Endothelial cell of umbilical vein (primary cell): ENCODE measurements at regions not wholly inside any gene's neighbourhood (a gene's known extent, or its start where the extent isn't known, plus 50 kb on each side); places are given as distances from the start of the nearest gene placed in this dataset.

Experiments used
- BruUV-seq: library from RNA; stranded (reverse); fragments of 400-500 nt; replicated peaks from 2 replicates; lab custom pipeline; 2021; lab: Mats Ljungman, UMichigan
- CTCF ChIA-PET: fragments of 300-600, 350-600 bp; sonication (Branson Sonifier 250); formaldehyde crosslinking; loops from one replicate; lab custom pipeline; 2021; ENCODE audit warnings: antibody characterized with exemption, inconsistent platforms; lab: Charles Lee
- POLR2A ChIA-PET: fragments of 300-600, 350-600 bp; sonication (Branson Sonifier 250); formaldehyde crosslinking; loops from one replicate; lab custom pipeline; 2021; ENCODE audit warnings: antibody characterized with exemption, inconsistent platforms; lab: Charles Lee
- DNase-seq: peaks from one replicate; pipeline ENCODE4 v3.0.0-alpha.2; 2011; ENCODE audit warnings: low read depth, low spot score
- FAIRE-seq: peaks from 2 replicates; lab custom pipeline; 2011; peaks lifted over from hg19 to GRCh38; lab: Jason Lieb, UNC
- H2AFZ ChIP-seq: 2 replicates; pipeline ENCODE4 v1.6.0; 2012; ENCODE audit warnings: low read depth, low read length, control low read depth, inconsistent platforms
- H3K27ac ChIP-seq: 2 replicates; pipeline ENCODE4 v1.5.1; 2011; ENCODE audit warnings: low read depth, mild to moderate bottlenecking, control low read depth, low read length, moderate library complexity; ENCODE audit not compliant: insufficient read depth
- H3K27me3 ChIP-seq, 2 experiments: 2 replicates each; pipeline versions ENCODE4 v1.6.0 to v1.6.1; 2011; ENCODE audit warnings: low read length in 2 of 2, mixed read lengths in 1 of 2; ENCODE audit not compliant: control insufficient read depth in 2 of 2, insufficient read depth in 2 of 2
- H3K36me3 ChIP-seq, 2 experiments: 2 replicates in 1 of 2; 3 replicates in 1 of 2; pipeline ENCODE4 v1.5.1; 2011; ENCODE audit warnings: low read length in 2 of 2, mild to moderate bottlenecking in 1 of 2, moderate library complexity in 1 of 2; ENCODE audit not compliant: control insufficient read depth in 2 of 2, insufficient read depth in 2 of 2; ENCODE audit errors: extremely low read depth in 1 of 2
- H3K4me1 ChIP-seq: 3 replicates; pipeline ENCODE4 v1.5.1; 2011; ENCODE audit warnings: mild to moderate bottlenecking, low read length; ENCODE audit not compliant: control insufficient read depth, insufficient read depth; ENCODE audit errors: extremely low read depth
- H3K4me2 ChIP-seq: 2 replicates; pipeline ENCODE4 v1.6.1; 2011; ENCODE audit warnings: low read length, control low read depth, mixed read lengths; ENCODE audit not compliant: insufficient read depth
- H3K4me3 ChIP-seq, 3 experiments: fragments of 200-600 bp in 1 of 3; sonication (generic), shearing (Covaris generic) in 1 of 3; replicated peaks in 1 of 3; 2 replicates each; pipeline ENCODE4 v1.5.1; 2011 to 2016; ENCODE audit warnings: control low read depth in 3 of 3, low read length in 3 of 3, mild to moderate bottlenecking in 2 of 3, inconsistent platforms in 1 of 3, low read depth in 1 of 3, moderate library complexity in 1 of 3; ENCODE audit not compliant: insufficient read depth in 1 of 3
- H3K79me2 ChIP-seq: 2 replicates; pipeline ENCODE4 v1.6.0; 2012; ENCODE audit warnings: low read length, inconsistent platforms; ENCODE audit not compliant: control insufficient read depth, insufficient read depth
- H3K9ac ChIP-seq: replicated peaks from 2 replicates; pipeline ENCODE3; 2011; ENCODE audit warnings: low read length, control low read depth; ENCODE audit not compliant: insufficient read depth; ENCODE audit errors: extremely low read depth
- H3K9me1 ChIP-seq: replicated peaks from 3 replicates; pipeline ENCODE4 v1.6.0; 2011; ENCODE audit warnings: mild to moderate bottlenecking, low read length; ENCODE audit not compliant: control insufficient read depth, insufficient read depth; ENCODE audit errors: extremely low read depth
- H3K9me3 ChIP-seq: replicated peaks from 2 replicates; pipeline ENCODE4 v1.5.1; 2012; ENCODE audit warnings: low read length, inconsistent platforms; ENCODE audit not compliant: control insufficient read depth, insufficient read depth
- H4K20me1 ChIP-seq: replicated peaks from 2 replicates; pipeline ENCODE3; 2011; ENCODE audit warnings: mild to moderate bottlenecking, low read length; ENCODE audit not compliant: control insufficient read depth, insufficient read depth; ENCODE audit errors: extremely low read depth
- CTCF ChIP-seq, 2 donors: IDR thresholded peaks; 1 replicate in 1 of 2; 2 replicates in 1 of 2; pipeline ENCODE4 v1.5.1; 2011; ENCODE audit warnings: low read length in 2 of 2, mild to moderate bottlenecking in 2 of 2, moderate library complexity in 2 of 2, control low read depth in 1 of 2, inconsistent platforms in 1 of 2, low read depth in 1 of 2; ENCODE audit not compliant: insufficient read depth in 1 of 2; ENCODE audit errors: extremely low read depth in 1 of 2
- EZH2 ChIP-seq: IDR thresholded peaks from 2 replicates; pipeline ENCODE4 v1.6.1; 2012; ENCODE audit warnings: borderline replicate concordance, low read depth, mild to moderate bottlenecking, moderate library complexity, low read length, inconsistent platforms; ENCODE audit not compliant: severe bottlenecking
- FOS ChIP-seq: IDR thresholded peaks from 2 replicates; pipeline ENCODE4 v1.6.1; 2011; ENCODE audit warnings: mild to moderate bottlenecking, low read length, moderate library complexity, borderline replicate concordance; ENCODE audit not compliant: insufficient read depth
- GATA2 ChIP-seq: IDR thresholded peaks from 2 replicates; pipeline ENCODE4 v1.7.0; 2011; ENCODE audit warnings: low read depth, mild to moderate bottlenecking, moderate library complexity, mixed read lengths, low read length; ENCODE audit not compliant: insufficient read length, insufficient read depth
- JUN ChIP-seq: IDR thresholded peaks from 2 replicates; pipeline ENCODE4 v1.6.1; 2011; ENCODE audit warnings: borderline replicate concordance, low read depth; ENCODE audit not compliant: insufficient read length, insufficient read depth
- MAX ChIP-seq: IDR thresholded peaks from 2 replicates; pipeline ENCODE4 v1.6.1; 2011; ENCODE audit not compliant: insufficient read depth, insufficient read length
- MYC ChIP-seq: IDR thresholded peaks from one replicate; pipeline ENCODE4 v1.6.1; 2011; ENCODE audit warnings: mild to moderate bottlenecking, low read depth, low read length
- POLR2A ChIP-seq: IDR thresholded peaks from 2 replicates; pipeline ENCODE4 v1.6.1; 2012; ENCODE audit warnings: low read depth, mild to moderate bottlenecking, control low read depth, low read length
- POLR2AphosphoS5 ChIP-seq: IDR thresholded peaks from 2 replicates; pipeline ENCODE4 v1.6.1; 2012; ENCODE audit warnings: low read depth, mild to moderate bottlenecking, control low read depth, low read length, moderate library complexity; ENCODE audit not compliant: insufficient read depth
- dilution Hi-C: fragments of 300-500 bp; cut with MboI; formaldehyde crosslinking; loops from one replicate; pipeline ENCODE4 v1.15.0; 2019; ENCODE audit warnings: low sequenced_read_pairs; ENCODE audit not compliant: extremely low pct_ligation_motif_present
- intact Hi-C: fragments of 100-400 bp; cut with micrococcal nuclease; formaldehyde crosslinking; loops from one replicate; pipeline ENCODE4 v1.10.0; 2022

- ChIA-PET POLR2A (no interaction called here), CTCF (no interaction called here)
- H3K9ac ChIP-seq: no peak overlapping the region
- H3K4me1 ChIP-seq: no peaks in the 10 kb centered on the region
- no peaks in the 10 kb centered on the region for H3K27me3 ChIP-seq
- no peak overlapping the region for H3K27ac ChIP-seq
- H3K4me3 ChIP-seq: no peak overlapping the region
- no peaks in the 10 kb centered on the region for H4K20me1 ChIP-seq
- BruUV-seq: no TSS peak
- no peaks in the 10 kb centered on the region for H3K9me1 ChIP-seq
- H3K9me3 ChIP-seq: no peaks in the 10 kb centered on the region
- DNase-seq (no peak), FAIRE-seq (no peak)
- dilution Hi-C loops (no loop called here), intact Hi-C loops (no loop called here)
- no peaks in the 10 kb centered on the region for H3K79me2 ChIP-seq
- no peak overlapping the region for H3K4me2 ChIP-seq
- TF ChIP-seq GATA2: no peak
- no peak for TF ChIP-seq FOS
- no peak for TF ChIP-seq CTCF (IDR thresholded peaks at IDR 0.05; ENCODE audit: extremely low read depth in 1 of 2, insufficient read depth in 1 of 2, low read depth in 1 of 2, low read length in 2 of 2)
- no peak for TF ChIP-seq POLR2AphosphoS5
- H2AFZ ChIP-seq: no peak overlapping the region
- H3K36me3 ChIP-seq: no peaks in the 10 kb centered on the region
Observed at GRCh38 chr14:79967001-79967400, 244.3 kb downstream of the DIO2 start.

GRCh38 chr14:79965896-79966295 lies 245.4 kb downstream of the DIO2 start:
- FAIRE-seq (no peak), DNase-seq (no peak)
- POLR2A ChIA-PET: no interaction called here
- Histone ChIP-seq H3K36me3 (no peaks in the 10 kb centered on the region), H3K4me2 (no peak overlapping the region), H3K79me2 (no peaks in the 10 kb centered on the region), H3K9me1 (no peaks in the 10 kb centered on the region), H3K27me3 (no peaks in the 10 kb centered on the region), H3K4me3 (no peak overlapping the region), H3K9ac (no peak overlapping the region), H3K4me1 (no peaks in the 10 kb centered on the region), H2AFZ (no peak overlapping the region), H3K27ac (no peak overlapping the region), H4K20me1 (no peaks in the 10 kb centered on the region), H3K9me3 (no peaks in the 10 kb centered on the region)
- TF ChIP-seq MAX (no peak), JUN (no peak), MYC (no peak), EZH2 (no peak), GATA2 (no peak), POLR2A (no peak), CTCF (IDR thresholded peaks at IDR 0.05; ENCODE audit: extremely low read depth in 1 of 2, insufficient read depth in 1 of 2, low read depth in 1 of 2, low read length in 2 of 2) (no peak), FOS (no peak), POLR2AphosphoS5 (no peak)
- intact Hi-C loops (no loop called here), dilution Hi-C loops (no loop called here)
- BruUV-seq: no TSS peak
- CTCF ChIA-PET: no interaction called here
